Thyroid gland (tissue), 4 donors: ENCODE measurements at regions not wholly inside any gene's neighbourhood (a gene's known extent, or its start where the extent isn't known, plus 50 kb on each side); places are given as distances from the start of the nearest gene placed in this dataset.

ENCODE experiments used
- CTCF ChIP-seq, 6 experiments: fragments of 200-600 bp in 3 of 6; fragments of 450-650 bp in 3 of 6; sonication (generic) in 3 of 6; IDR thresholded peaks; one replicate each; pipeline ENCODE4 v1.5.1; 2016 to 2019; ENCODE audit warnings: antibody characterized with exemption in 6 of 6, mild to moderate bottlenecking in 2 of 6, inconsistent platforms in 1 of 6, moderate library complexity in 1 of 6
- POLR2A ChIP-seq, 2 donors: fragments of 450-650 bp; IDR thresholded peaks; one replicate each; pipeline ENCODE4 v1.6.1; 2017; ENCODE audit warnings: antibody characterized with exemption in 2 of 2, mild to moderate bottlenecking in 2 of 2, moderate library complexity in 1 of 2

- TF ChIP-seq POLR2A (IDR thresholded peaks at IDR 0.05) = no peak
- TF ChIP-seq CTCF (IDR thresholded peaks at IDR 0.05) = no peak
Observed at GRCh38 chr9:129451669-129452068, 169.2 kb downstream of the C9orf50 start.
